Mesenchymal stem cell (in vitro differentiated cells and primary cell): ENCODE measurements at regions not wholly inside any gene's neighbourhood (a gene's known extent, or its start where the extent isn't known, plus 50 kb on each side); places are given as distances from the start of the nearest gene placed in this dataset.

ENCODE experiments used
- DNase-seq: peaks from one replicate; pipeline ENCODE4 v3.0.0-alpha.2; 2013
- H2AFZ ChIP-seq: one replicate; pipeline ENCODE4 v1.6.1; 2013; ENCODE audit warnings: low read depth, mild to moderate bottlenecking, control low read depth, inconsistent platforms, low read length, moderate library complexity
- H2AK5ac ChIP-seq: 2 replicates; pipeline ENCODE4 v1.6.1; 2013; ENCODE audit warnings: low read length, moderate library complexity, mild to moderate bottlenecking, inconsistent platforms; ENCODE audit not compliant: severe bottlenecking
- H2BK120ac ChIP-seq: one replicate; pipeline ENCODE4 v1.6.1; 2013; ENCODE audit warnings: low read depth, mild to moderate bottlenecking, inconsistent platforms, low read length, moderate library complexity
- H2BK12ac ChIP-seq, 2 experiments: one replicate each; pipeline ENCODE4 v1.6.1; 2013; ENCODE audit warnings: inconsistent platforms in 2 of 2, low read length in 2 of 2, mild to moderate bottlenecking in 2 of 2, moderate library complexity in 2 of 2, control low read depth in 1 of 2
- H2BK15ac ChIP-seq: one replicate; pipeline ENCODE4 v1.6.1; 2013; ENCODE audit warnings: mild to moderate bottlenecking, low read depth, inconsistent platforms; ENCODE audit not compliant: poor library complexity, severe bottlenecking
- H2BK5ac ChIP-seq: 2 replicates; pipeline ENCODE4 v1.6.1; 2013; ENCODE audit warnings: low read depth, mild to moderate bottlenecking, low read length, control low read depth, inconsistent platforms; ENCODE audit not compliant: poor library complexity, severe bottlenecking
- H3K14ac ChIP-seq, 2 experiments: one replicate each; pipeline ENCODE4 v1.6.1; 2013; ENCODE audit warnings: inconsistent platforms in 2 of 2, low read length in 2 of 2, control low read depth in 1 of 2, mild to moderate bottlenecking in 1 of 2, moderate library complexity in 1 of 2
- H3K18ac ChIP-seq, 2 experiments: one replicate each; pipeline ENCODE4 v1.6.1; 2013; ENCODE audit warnings: inconsistent platforms in 2 of 2, low read length in 2 of 2, control low read depth in 1 of 2, low read depth in 1 of 2, mild to moderate bottlenecking in 1 of 2
- H3K23ac ChIP-seq, 2 experiments: one replicate each; pipeline ENCODE4 v1.6.1; 2013; ENCODE audit warnings: inconsistent platforms in 2 of 2, low read length in 2 of 2, mild to moderate bottlenecking in 2 of 2, moderate library complexity in 2 of 2, control low read depth in 1 of 2
- H3K27ac ChIP-seq: 2 replicates; pipeline ENCODE4 v1.5.1; 2013; ENCODE audit warnings: mild to moderate bottlenecking, moderate library complexity, low read length, control low read depth, inconsistent platforms; ENCODE audit not compliant: poor library complexity, severe bottlenecking
- H3K27me3 ChIP-seq, 2 experiments: 2 replicates each; pipeline versions ENCODE4 v1.6.1 to v1.7.0; 2013; ENCODE audit warnings: low read length in 2 of 2, mild to moderate bottlenecking in 2 of 2, moderate library complexity in 2 of 2, control low read depth in 1 of 2, inconsistent platforms in 1 of 2; ENCODE audit not compliant: control insufficient read depth in 1 of 2, insufficient read depth in 1 of 2
- H3K36me3 ChIP-seq, 2 experiments: 2 replicates each; pipeline versions ENCODE4 v1.6.1 to v1.7.0; 2013; ENCODE audit warnings: low read length in 2 of 2, control low read depth in 1 of 2, inconsistent platforms in 1 of 2, low read depth in 1 of 2, mild to moderate bottlenecking in 1 of 2; ENCODE audit not compliant: insufficient read depth in 2 of 2, control insufficient read depth in 1 of 2
- H3K4ac ChIP-seq, 2 experiments: one replicate each; pipeline ENCODE4 v1.6.1; 2013; ENCODE audit warnings: inconsistent platforms in 2 of 2, low read length in 2 of 2, mild to moderate bottlenecking in 2 of 2, moderate library complexity in 2 of 2, control low read depth in 1 of 2, low read depth in 1 of 2
- H3K4me1 ChIP-seq: 2 replicates; pipeline ENCODE4 v1.6.1; 2013; ENCODE audit warnings: low read depth, low read length, control low read depth; ENCODE audit not compliant: control insufficient read depth, insufficient read depth
- H3K4me2 ChIP-seq: 2 replicates; pipeline ENCODE4 v1.6.1; 2013; ENCODE audit warnings: low read length, mild to moderate bottlenecking, inconsistent platforms; ENCODE audit not compliant: poor library complexity, severe bottlenecking
- H3K4me3 ChIP-seq, 2 experiments: 2 replicates each; pipeline versions ENCODE4 v1.5.1 to v1.7.0; 2013; ENCODE audit warnings: low read length in 2 of 2, mild to moderate bottlenecking in 2 of 2, control low read depth in 1 of 2, low read depth in 1 of 2; ENCODE audit not compliant: insufficient read depth in 1 of 2
- H3K79me1 ChIP-seq: replicated peaks from 2 replicates; pipeline ENCODE4 v1.6.1; 2013; ENCODE audit warnings: mild to moderate bottlenecking, control low read depth, low read length, inconsistent platforms; ENCODE audit not compliant: poor library complexity, severe bottlenecking
- H3K9ac ChIP-seq: 2 replicates; pipeline ENCODE4 v1.7.0; 2013; ENCODE audit warnings: mild to moderate bottlenecking, low read length, moderate library complexity
- H3K9me3 ChIP-seq: 2 replicates; pipeline ENCODE4 v1.7.0; 2013; ENCODE audit warnings: mild to moderate bottlenecking, low read length; ENCODE audit not compliant: control insufficient read depth
- H4K8ac ChIP-seq: one replicate; pipeline ENCODE4 v1.6.1; 2013; ENCODE audit warnings: inconsistent platforms, mild to moderate bottlenecking, low read length, moderate library complexity
- H4K91ac ChIP-seq: one replicate; pipeline ENCODE4 v1.6.1; 2013; ENCODE audit warnings: mild to moderate bottlenecking, low read length, inconsistent platforms
- WGBS: methylation state at CpG from one replicate; pipeline ENCODE4 v1.1.7; 2013; ENCODE audit warnings: mixed read lengths; 5-methylcytosine and 5-hydroxymethylcytosine counted together

DNA sequence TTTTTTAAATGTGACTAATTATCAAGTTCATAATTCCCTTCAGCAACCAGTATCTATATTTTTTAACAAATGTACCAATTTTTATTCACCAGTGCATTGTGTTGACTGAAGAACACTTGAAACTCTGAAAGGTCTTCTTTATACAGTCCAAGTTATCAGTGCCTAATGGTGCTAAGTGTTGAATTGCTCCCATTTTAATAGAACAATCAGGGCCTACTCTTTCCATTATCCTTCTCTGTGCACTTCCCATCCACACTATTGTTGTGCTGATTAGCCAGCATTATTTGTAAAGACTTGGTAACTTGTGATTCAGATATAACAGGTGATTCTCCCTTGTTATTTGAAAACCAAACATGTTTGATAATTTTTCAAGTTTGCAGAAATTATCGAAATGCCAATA, 1209.7 kb upstream of the MAP3K7 start:
- Histone ChIP-seq H3K4me3 (no peak overlapping the region), H3K4me1 (no peaks in the 10 kb centered on the region), H2BK120ac (no peak overlapping the region), H4K91ac (no peak overlapping the region), H3K36me3 (no peaks in the 10 kb centered on the region), H3K9me3 (no peaks in the 10 kb centered on the region), H2BK12ac (no peak overlapping the region), H3K4me2 (no peak overlapping the region), H2BK15ac (no peak overlapping the region), H2BK5ac (no peak overlapping the region), H3K14ac (no peak overlapping the region), H3K27ac (no peak overlapping the region), H3K18ac (no peak overlapping the region), H2AFZ (no peak overlapping the region), H3K4ac (no peak overlapping the region), H2AK5ac (no peak overlapping the region), H3K27me3 (no peaks in the 10 kb centered on the region), H4K8ac (no peak overlapping the region), H3K79me1 (no peaks in the 10 kb centered on the region), H3K23ac (no peak overlapping the region), H3K9ac (no peak overlapping the region)
- WGBS = no CpG with 5 or more reads among the region's 1 CpG
- no peak for DNase-seq

DNA sequence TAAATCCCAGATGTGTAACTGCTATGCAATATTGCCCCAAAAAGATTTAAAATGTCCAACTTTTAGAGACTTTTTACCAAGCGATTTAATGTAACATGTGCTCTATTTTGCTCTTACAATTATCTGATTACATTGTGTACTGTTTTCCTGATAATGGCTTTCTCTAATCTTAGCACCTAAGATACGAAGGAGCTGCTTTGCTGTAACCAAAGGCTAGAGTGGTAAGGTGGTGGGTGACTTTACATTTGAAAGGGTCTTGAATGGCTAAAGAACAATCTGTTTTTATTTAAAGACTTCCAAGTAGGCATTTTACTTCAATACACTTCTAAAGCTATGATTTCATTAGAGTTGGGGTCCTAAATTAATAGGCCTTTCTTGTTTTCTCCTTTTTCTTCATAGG, 1201.6 kb upstream of the MAP3K7 start:
- H3K27me3 ChIP-seq = no peaks in the 10 kb centered on the region
- DNase-seq = no peak
- no peak overlapping the region for H3K14ac ChIP-seq
- no peak overlapping the region for H2BK12ac ChIP-seq
- H3K9ac ChIP-seq = no peak overlapping the region
- no peak overlapping the region for H4K8ac ChIP-seq
- no peak overlapping the region for H2BK15ac ChIP-seq
- no peak overlapping the region for H3K4me3 ChIP-seq
- no peaks in the 10 kb centered on the region for H3K4me1 ChIP-seq
- H2BK5ac ChIP-seq = no peak overlapping the region
- H4K91ac ChIP-seq = no peak overlapping the region
- H2BK120ac ChIP-seq = no peak overlapping the region
- H3K9me3 ChIP-seq = no peaks in the 10 kb centered on the region
- no peak overlapping the region for H3K4ac ChIP-seq
- H2AK5ac ChIP-seq = no peak overlapping the region
- H3K36me3 ChIP-seq = no peaks in the 10 kb centered on the region
- H3K18ac ChIP-seq = no peak overlapping the region
- no peaks in the 10 kb centered on the region for H3K79me1 ChIP-seq
- no peak overlapping the region for H2AFZ ChIP-seq
- 100% methylated on average over 1 of the region's 2 CpGs for WGBS
- H3K27ac ChIP-seq = no peak overlapping the region
- H3K4me2 ChIP-seq = no peak overlapping the region
- H3K23ac ChIP-seq = no peak overlapping the region

DNA sequence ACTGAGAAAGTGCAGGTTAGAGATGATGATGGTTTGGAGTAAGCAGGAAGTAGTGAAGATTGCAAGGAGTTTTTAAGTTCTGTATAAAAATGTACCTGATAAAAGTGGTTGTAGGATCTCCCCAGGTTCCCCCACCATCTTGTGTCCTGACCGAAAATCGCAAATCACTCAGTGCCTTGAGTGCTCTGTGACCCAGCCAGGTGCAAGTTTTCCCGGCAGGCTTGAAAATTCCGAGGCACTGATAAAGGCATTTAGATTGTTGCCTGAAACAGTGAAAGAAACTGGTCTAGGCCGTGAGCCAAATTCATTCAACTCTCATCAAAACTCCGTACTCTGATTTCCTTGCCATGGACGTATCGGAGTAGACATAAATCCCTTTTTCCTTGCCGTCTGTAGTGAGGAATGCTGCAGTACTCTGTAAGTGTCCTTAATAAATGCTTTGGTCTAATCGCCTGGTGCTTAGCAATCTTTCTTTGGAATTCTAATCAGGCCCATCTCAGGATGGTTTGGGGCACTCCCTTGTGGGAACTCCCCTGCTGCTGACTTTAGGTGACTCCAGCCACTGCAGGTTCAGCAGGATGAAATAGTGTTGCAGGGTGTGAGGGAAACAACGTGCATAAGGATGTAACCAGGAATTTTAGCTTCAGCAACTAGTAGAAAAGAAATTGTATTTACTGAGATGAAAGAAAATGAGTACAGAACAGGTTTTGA, 1199.8 kb upstream of the MAP3K7 start:
- Histone ChIP-seq H4K91ac (no peak overlapping the region), H2AFZ (no peak overlapping the region), H2BK12ac (no peak overlapping the region), H3K27me3 (no peaks in the 10 kb centered on the region), H3K4me2 (no peak overlapping the region), H2BK15ac (no peak overlapping the region), H3K18ac (no peak overlapping the region), H3K9ac (no peak overlapping the region), H2BK120ac (no peak overlapping the region), H3K4me1 (no peaks in the 10 kb centered on the region), H3K4me3 (no peak overlapping the region), H3K27ac (no peak overlapping the region), H2AK5ac (no peak overlapping the region), H3K23ac (no peak overlapping the region), H3K14ac (no peak overlapping the region), H3K4ac (no peak overlapping the region), H3K79me1 (no peaks in the 10 kb centered on the region), H3K36me3 (no peaks in the 10 kb centered on the region), H3K9me3 (no peaks in the 10 kb centered on the region), H4K8ac (no peak overlapping the region), H2BK5ac (no peak overlapping the region)
- 87% methylated on average over 11 of the region's 11 CpGs for WGBS
- no peak for DNase-seq

DNA sequence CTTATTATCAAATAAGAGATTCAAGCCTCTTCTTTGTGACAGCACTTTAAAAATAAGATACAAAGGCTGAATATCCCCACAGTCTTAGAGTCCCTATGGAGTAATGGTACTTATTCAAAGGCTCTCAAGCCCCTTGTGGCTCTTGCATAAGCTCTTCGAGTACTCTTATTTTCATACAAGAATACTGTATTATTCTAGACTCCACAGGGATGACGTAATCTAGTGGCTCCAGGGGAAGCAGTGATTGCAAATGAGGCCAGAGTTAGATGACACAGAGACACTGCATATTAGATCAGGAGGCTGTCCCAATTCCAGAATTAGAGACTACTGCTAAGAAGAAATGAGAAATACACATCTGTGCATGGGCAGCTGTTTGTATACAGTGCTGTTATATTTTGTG, 1195.9 kb upstream of the MAP3K7 start:
- no peak overlapping the region for H3K4me2 ChIP-seq
- H3K79me1 ChIP-seq = no peaks in the 10 kb centered on the region
- no peak overlapping the region for H3K27ac ChIP-seq
- no peaks in the 10 kb centered on the region for H3K27me3 ChIP-seq
- 95% methylated on average over 2 of the region's 2 CpGs for WGBS
- no peak overlapping the region for H2BK12ac ChIP-seq
- H3K4me3 ChIP-seq = no peak overlapping the region
- H3K4me1 ChIP-seq = no peaks in the 10 kb centered on the region
- H4K91ac ChIP-seq = no peak overlapping the region
- H2AK5ac ChIP-seq = no peak overlapping the region
- H2AFZ ChIP-seq = no peak overlapping the region
- H2BK15ac ChIP-seq = no peak overlapping the region
- no peaks in the 10 kb centered on the region for H3K36me3 ChIP-seq
- no peak overlapping the region for H3K4ac ChIP-seq
- H2BK120ac ChIP-seq = no peak overlapping the region
- H4K8ac ChIP-seq = no peak overlapping the region
- H2BK5ac ChIP-seq = no peak overlapping the region
- peak; percentile 5 for DNase-seq
- H3K23ac ChIP-seq = no peak overlapping the region
- H3K18ac ChIP-seq = no peak overlapping the region
- no peaks in the 10 kb centered on the region for H3K9me3 ChIP-seq
- H3K14ac ChIP-seq = no peak overlapping the region
- no peak overlapping the region for H3K9ac ChIP-seq
